Tibial nerve (tissue), 4 donors: ENCODE measurements at regions not wholly inside any gene's neighbourhood (a gene's known extent, or its start where the extent isn't known, plus 50 kb on each side); places are given as distances from the start of the nearest gene placed in this dataset.

Source experiments
- DNase-seq, 2 donors: peaks; one replicate each; pipeline ENCODE4 v3.0.0-alpha.2; 2019; ENCODE audit warnings: low spot score in 2 of 2
- H3K27ac ChIP-seq, 4 donors: fragments of 200-600 bp; sonication (generic) in 3 of 4; one replicate each; pipeline ENCODE4 v1.5.1; 2017 to 2019; ENCODE audit warnings: mild to moderate bottlenecking in 1 of 4
- H3K27me3 ChIP-seq, 2 donors: fragments of 200-600 bp; sonication (generic) in 1 of 2; one replicate each; pipeline versions ENCODE4 v1.5.1 to v1.6.0; 2017 to 2019
- H3K36me3 ChIP-seq, 3 donors: fragments of 200-600 bp; sonication (generic); one replicate each; pipeline ENCODE4 v1.5.1; 2018 to 2019
- H3K4me1 ChIP-seq, 4 donors: fragments of 200-600 bp; sonication (generic) in 3 of 4; one replicate each; pipeline ENCODE4 v1.5.1; 2017 to 2019
- H3K4me3 ChIP-seq, 4 donors: fragments of 200-600 bp; sonication (generic) in 3 of 4; one replicate each; pipeline ENCODE4 v1.5.1; 2017 to 2019; ENCODE audit warnings: mild to moderate bottlenecking in 1 of 4, moderate library complexity in 1 of 4
- H3K9me3 ChIP-seq, 4 donors: fragments of 200-600 bp; sonication (generic) in 3 of 4; one replicate each; pipeline ENCODE4 v1.5.1; 2017 to 2019
- CTCF ChIP-seq, 5 experiments: fragments of 200-600 bp in 3 of 5; fragments of 450-650 bp in 2 of 5; sonication (generic) in 3 of 5; IDR thresholded peaks; one replicate each; pipeline ENCODE4 v1.5.1; 2016 to 2019; ENCODE audit warnings: antibody characterized with exemption in 5 of 5, mild to moderate bottlenecking in 3 of 5, moderate library complexity in 2 of 5
- EP300 ChIP-seq, 2 donors: sonication (generic); formaldehyde crosslinking; IDR thresholded peaks; one replicate each; pipeline ENCODE4 v1.6.1; 2017; ENCODE audit warnings: antibody characterized with exemption in 2 of 2, mild to moderate bottlenecking in 1 of 2
- POLR2A ChIP-seq, 2 donors: fragments of 450-650 bp; IDR thresholded peaks; one replicate each; pipeline ENCODE4 v1.6.1; 2017; ENCODE audit warnings: antibody characterized with exemption in 2 of 2, mild to moderate bottlenecking in 2 of 2, moderate library complexity in 2 of 2
- WGBS, 2 donors: methylation state at CpG; one replicate each; pipeline ENCODE4 v1.1.5; 2018; 5-methylcytosine and 5-hydroxymethylcytosine counted together

DNA sequence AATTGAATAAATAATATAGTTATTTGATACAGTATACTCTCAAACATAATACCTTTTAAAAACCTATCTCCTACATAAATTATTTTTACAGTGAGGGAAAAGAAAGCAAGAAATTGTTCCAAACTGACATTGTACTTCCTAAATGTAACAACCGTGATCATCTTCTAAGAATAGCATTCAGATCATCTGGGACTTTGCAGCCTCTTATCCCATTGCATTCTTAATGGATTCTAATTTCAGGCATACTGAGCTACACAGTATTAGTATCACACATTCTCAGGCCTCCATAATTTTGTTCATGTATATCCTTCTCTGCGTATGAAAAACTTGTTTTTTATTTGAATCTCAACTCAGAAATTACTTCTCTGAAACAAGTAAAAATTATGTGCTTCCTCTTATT lies 1134.7 kb upstream of the CDH2 start:
- no peak for TF ChIP-seq POLR2A (IDR thresholded peaks at IDR 0.05)
- TF ChIP-seq EP300 (IDR thresholded peaks at IDR 0.05) = no peak
- TF ChIP-seq CTCF (IDR thresholded peaks at IDR 0.05) = no peak
- no peaks in the 10 kb centered on the region for H3K27me3 ChIP-seq
- no peak overlapping the region for H3K4me3 ChIP-seq
- H3K27ac ChIP-seq = no peak overlapping the region
- DNase-seq = no peak
- no peaks in the 10 kb centered on the region for H3K4me1 ChIP-seq
- H3K9me3 ChIP-seq = no peaks in the 10 kb centered on the region
- WGBS, 2 donors = 61 to 76% methylated on average over 2 of the region's 2 CpGs
- H3K36me3 ChIP-seq = no peaks in the 10 kb centered on the region

DNA sequence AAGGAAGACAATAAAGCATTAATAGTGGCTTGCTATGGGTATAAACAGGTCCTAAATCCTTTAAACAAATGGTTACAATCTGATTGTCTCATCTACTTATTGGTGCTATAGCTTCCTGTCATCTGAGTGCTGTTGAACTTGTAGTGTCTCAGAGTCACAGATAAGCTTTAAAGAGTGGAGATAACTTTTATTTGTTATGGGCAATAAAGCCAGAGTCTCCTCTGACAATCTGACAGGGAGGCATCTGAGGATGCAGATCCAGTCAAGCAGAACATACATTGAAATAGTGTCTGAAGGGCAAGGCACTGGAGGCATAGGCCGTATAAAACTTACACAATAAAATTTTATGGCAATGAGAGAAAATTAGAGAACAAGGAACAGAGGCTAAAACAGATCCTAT lies 1132.4 kb upstream of the CDH2 start:
- 44 to 50% methylated on average over 1 of the region's 1 CpG for WGBS, 2 donors
- no peak for DNase-seq
- H3K4me1 ChIP-seq = no peaks in the 10 kb centered on the region
- H3K36me3 ChIP-seq = no peaks in the 10 kb centered on the region
- no peak overlapping the region for H3K27ac ChIP-seq
- TF ChIP-seq POLR2A (IDR thresholded peaks at IDR 0.05) = no peak
- TF ChIP-seq CTCF (IDR thresholded peaks at IDR 0.05) = no peak
- TF ChIP-seq EP300 (IDR thresholded peaks at IDR 0.05) = no peak
- H3K27me3 ChIP-seq = no peaks in the 10 kb centered on the region
- H3K9me3 ChIP-seq = no peaks in the 10 kb centered on the region
- no peak overlapping the region for H3K4me3 ChIP-seq

- H3K36me3 ChIP-seq = no peaks in the 10 kb centered on the region
- DNase-seq = no peak
- TF ChIP-seq POLR2A (IDR thresholded peaks at IDR 0.05) (no peak), CTCF (IDR thresholded peaks at IDR 0.05) (no peak), EP300 (IDR thresholded peaks at IDR 0.05) (no peak)
- 59 to 67% methylated on average over 1 of the region's 1 CpG for WGBS, 2 donors
- H3K27me3 ChIP-seq = no peaks in the 10 kb centered on the region
- no peak overlapping the region for H3K27ac ChIP-seq
- no peaks in the 10 kb centered on the region for H3K9me3 ChIP-seq
- H3K4me3 ChIP-seq = no peak overlapping the region
- H3K4me1 ChIP-seq = no peaks in the 10 kb centered on the region
Measured at GRCh38 chr18:29307982-29308381, 1131.1 kb upstream of the CDH2 start.

- no peak overlapping the region for H3K4me3 ChIP-seq
- H3K27ac ChIP-seq = no peak overlapping the region
- no peaks in the 10 kb centered on the region for H3K27me3 ChIP-seq
- no peaks in the 10 kb centered on the region for H3K36me3 ChIP-seq
- no peaks in the 10 kb centered on the region for H3K4me1 ChIP-seq
- TF ChIP-seq EP300 (IDR thresholded peaks at IDR 0.05) = no peak
- no peak for TF ChIP-seq POLR2A (IDR thresholded peaks at IDR 0.05)
- TF ChIP-seq CTCF (IDR thresholded peaks at IDR 0.05) = no peak
- no peak for DNase-seq
- H3K9me3 ChIP-seq = no peaks in the 10 kb centered on the region
- WGBS, 2 donors = 92 to 94% methylated on average over 2 of the region's 2 CpGs
Measured at GRCh38 chr18:29307231-29307630, 1130.3 kb upstream of the CDH2 start.

- Histone ChIP-seq H3K9me3 (no peaks in the 10 kb centered on the region), H3K4me3 (no peak overlapping the region), H3K4me1 (no peaks in the 10 kb centered on the region), H3K36me3 (no peaks in the 10 kb centered on the region), H3K27ac (no peak overlapping the region), H3K27me3 (no peaks in the 10 kb centered on the region)
- no peak for DNase-seq
- 63 to 80% methylated on average over 3 of the region's 3 CpGs for WGBS, 2 donors
- TF ChIP-seq CTCF (IDR thresholded peaks at IDR 0.05) = no peak
- TF ChIP-seq POLR2A (IDR thresholded peaks at IDR 0.05) = no peak
- TF ChIP-seq EP300 (IDR thresholded peaks at IDR 0.05) = no peak
Measured at GRCh38 chr18:29305516-29305915, 1128.6 kb upstream of the CDH2 start.
